Activated CD4-positive, alpha-beta T cell treated with anti-CD3 and anti-CD28 coated beads, Interleukin-2, amount 10 ng/mL, durations not matched to agents 7 days and 5 days (primary cell): ENCODE measurements at regions not wholly inside any gene's neighbourhood (a gene's known extent, or its start where the extent isn't known, plus 50 kb on each side); places are given as distances from the start of the nearest gene placed in this dataset.
"Not testable (repeated sequence)": the region's sequence is repeated elsewhere in the genome, so short reads cannot be mapped to it uniquely, and the experiment has no call there.

ENCODE experiments used
- CTCF ChIA-PET: fragments of 350-600 bp; sonication (Branson Sonifier 250); formaldehyde crosslinking; loops from one replicate; lab custom pipeline; 2021; ENCODE audit warnings: antibody characterized with exemption; lab: Charles Lee
- POLR2A ChIA-PET: fragments of 350-600 bp; sonication (Branson Sonifier 250); formaldehyde crosslinking; loops from one replicate; lab custom pipeline; 2021; ENCODE audit warnings: antibody characterized with exemption; lab: Charles Lee
- DNase-seq: peaks from one replicate; pipeline ENCODE4 v3.0.0-alpha.2; 2020
- H3K27ac Mint-ChIP-seq: one replicate; pipeline ENCODE4 v1.8.0; 2021; ENCODE audit warnings: mild to moderate bottlenecking, moderate library complexity, mixed read lengths
- H3K27me3 Mint-ChIP-seq: one replicate; pipeline ENCODE4 v1.8.0; 2021; ENCODE audit warnings: mixed read lengths
- H3K36me3 Mint-ChIP-seq: one replicate; pipeline ENCODE4 v1.8.0; 2021; ENCODE audit warnings: low read depth, mixed read lengths
- H3K4me1 Mint-ChIP-seq: one replicate; pipeline ENCODE4 v1.8.0; 2021; ENCODE audit warnings: mixed read lengths
- H3K4me3 Mint-ChIP-seq: one replicate; pipeline ENCODE4 v1.8.0; 2021; ENCODE audit warnings: mild to moderate bottlenecking, moderate library complexity, mixed read lengths
- H3K9me3 Mint-ChIP-seq: one replicate; pipeline ENCODE4 v1.8.0; 2021; ENCODE audit warnings: mixed read lengths

GRCh38 chr12:43237238-43237879 lies 314.6 kb downstream of the ADAMTS20 start:
- DNase-seq, result no peak
- Mint-ChIP-seq H3K27ac (no peak overlapping the region), H3K9me3 (peaks cover 3% of the 10 kb centered on the region), H3K4me1 (no peaks in the 10 kb centered on the region), H3K36me3 (no peaks in the 10 kb centered on the region), H3K4me3 (no peak overlapping the region), H3K27me3 (no peaks in the 10 kb centered on the region)
- ChIA-PET CTCF (no interaction called here), POLR2A (no interaction called here)

GRCh38 chr12:43235721-43236120 lies 316.3 kb downstream of the ADAMTS20 start:
- ChIA-PET CTCF (no interaction called here), POLR2A (no interaction called here)
- H3K4me3 Mint-ChIP-seq, result no peak overlapping the region
- no peaks in the 10 kb centered on the region for H3K4me1 Mint-ChIP-seq
- no peak for DNase-seq
- no peaks in the 10 kb centered on the region for H3K36me3 Mint-ChIP-seq
- no peak overlapping the region for H3K27ac Mint-ChIP-seq
- H3K27me3 Mint-ChIP-seq, result no peaks in the 10 kb centered on the region
- peaks cover 3% of the 10 kb centered on the region for H3K9me3 Mint-ChIP-seq

- POLR2A ChIA-PET, result no interaction called here
Observed at GRCh38 chr12:43233861-43234260, 318.1 kb downstream of the ADAMTS20 start.

GRCh38 chr12:43226151-43226550 lies 325.9 kb downstream of the ADAMTS20 start:
- ChIA-PET POLR2A (no interaction called here), CTCF (no interaction called here)
- DNase-seq, result no peak
- H3K27me3 Mint-ChIP-seq, result no peaks in the 10 kb centered on the region
- no peaks in the 10 kb centered on the region for H3K4me1 Mint-ChIP-seq
- no peak overlapping the region for H3K4me3 Mint-ChIP-seq
- no peak overlapping the region for H3K27ac Mint-ChIP-seq
- no peaks in the 10 kb centered on the region for H3K36me3 Mint-ChIP-seq
- H3K9me3 Mint-ChIP-seq, result peaks cover 3% of the 10 kb centered on the region

More at GRCh38 chr12:43233861-43234260, 318.1 kb downstream of the ADAMTS20 start:
- no peak overlapping the region for H3K4me3 Mint-ChIP-seq
- no peaks in the 10 kb centered on the region for H3K4me1 Mint-ChIP-seq
- no peaks in the 10 kb centered on the region for H3K27me3 Mint-ChIP-seq
- peaks cover 3% of the 10 kb centered on the region for H3K9me3 Mint-ChIP-seq
- H3K27ac Mint-ChIP-seq, result no peak overlapping the region
- DNase-seq, result no peak
- no peaks in the 10 kb centered on the region for H3K36me3 Mint-ChIP-seq
- CTCF ChIA-PET, result no interaction called here

GRCh38 chr12:43224190-43224805 lies 327.7 kb downstream of the ADAMTS20 start:
- H3K4me3 Mint-ChIP-seq, H3K27me3 Mint-ChIP-seq, H3K36me3 Mint-ChIP-seq, H3K4me1 Mint-ChIP-seq, H3K27ac Mint-ChIP-seq, CTCF ChIA-PET, POLR2A ChIA-PET, H3K9me3 Mint-ChIP-seq, DNase-seq: not testable (repeated sequence)

GRCh38 chr12:43222796-43223195 lies 329.2 kb downstream of the ADAMTS20 start:
- H3K27me3 Mint-ChIP-seq, result no peaks in the 10 kb centered on the region
- ChIA-PET POLR2A (no interaction called here), CTCF (no interaction called here)
- peaks cover 3% of the 10 kb centered on the region for H3K9me3 Mint-ChIP-seq
- no peaks in the 10 kb centered on the region for H3K4me1 Mint-ChIP-seq
- no peak overlapping the region for H3K4me3 Mint-ChIP-seq
- no peak for DNase-seq
- no peak overlapping the region for H3K27ac Mint-ChIP-seq
- H3K36me3 Mint-ChIP-seq, result no peaks in the 10 kb centered on the region

GRCh38 chr12:43221216-43221615 lies 330.8 kb downstream of the ADAMTS20 start:
- H3K4me3 Mint-ChIP-seq, result no peak overlapping the region
- no peak overlapping the region for H3K27ac Mint-ChIP-seq
- no peak for DNase-seq

GRCh38 chr12:43216490-43216889 lies 335.5 kb downstream of the ADAMTS20 start:
- no peak for DNase-seq
- no peaks in the 10 kb centered on the region for H3K27me3 Mint-ChIP-seq
- H3K4me1 Mint-ChIP-seq, result no peaks in the 10 kb centered on the region
- no peaks in the 10 kb centered on the region for H3K36me3 Mint-ChIP-seq
- H3K9me3 Mint-ChIP-seq, result no peaks in the 10 kb centered on the region
- H3K4me3 Mint-ChIP-seq, result no peak overlapping the region
- ChIA-PET POLR2A (no interaction called here), CTCF (no interaction called here)
- no peak overlapping the region for H3K27ac Mint-ChIP-seq

More at GRCh38 chr12:43221216-43221615, 330.8 kb downstream of the ADAMTS20 start:
- no peaks in the 10 kb centered on the region for H3K4me1 Mint-ChIP-seq
- ChIA-PET POLR2A (no interaction called here), CTCF (no interaction called here)
- H3K36me3 Mint-ChIP-seq, result no peaks in the 10 kb centered on the region
- H3K27me3 Mint-ChIP-seq, result no peaks in the 10 kb centered on the region
- H3K9me3 Mint-ChIP-seq, result no peaks in the 10 kb centered on the region

- no peaks in the 10 kb centered on the region for H3K9me3 Mint-ChIP-seq
- H3K4me3 Mint-ChIP-seq, result no peak overlapping the region
- ChIA-PET POLR2A (no interaction called here), CTCF (no interaction called here)
- no peak overlapping the region for H3K27ac Mint-ChIP-seq
- peaks cover 3% of the 10 kb centered on the region for H3K27me3 Mint-ChIP-seq
- H3K36me3 Mint-ChIP-seq, result no peaks in the 10 kb centered on the region
- H3K4me1 Mint-ChIP-seq, result peaks cover 9% of the 10 kb centered on the region
- no peak for DNase-seq
Observed at GRCh38 chr12:43214166-43214565, 337.8 kb downstream of the ADAMTS20 start.

- POLR2A ChIA-PET, result no interaction called here
- Mint-ChIP-seq H3K36me3 (no peaks in the 10 kb centered on the region), H3K27me3 (peaks cover 3% of the 10 kb centered on the region), H3K9me3 (no peaks in the 10 kb centered on the region), H3K4me3 (no peak overlapping the region), H3K27ac (no peak overlapping the region), H3K4me1 (peaks cover 9% of the 10 kb centered on the region)
- CTCF ChIA-PET, result no interaction called here
- DNase-seq, result no peak
Observed at GRCh38 chr12:43213608-43214007, 338.4 kb downstream of the ADAMTS20 start.

- no peaks in the 10 kb centered on the region for H3K36me3 Mint-ChIP-seq
Observed at GRCh38 chr12:43210485-43211192, 341.4 kb downstream of the ADAMTS20 start.

GRCh38 chr12:43208627-43209026 lies 343.4 kb downstream of the ADAMTS20 start:
- H3K27me3 Mint-ChIP-seq, result peaks cover 3% of the 10 kb centered on the region
- H3K9me3 Mint-ChIP-seq, result no peaks in the 10 kb centered on the region
- DNase-seq, result no peak
- no peaks in the 10 kb centered on the region for H3K36me3 Mint-ChIP-seq
- no peak overlapping the region for H3K27ac Mint-ChIP-seq
- H3K4me1 Mint-ChIP-seq, result peaks cover 9% of the 10 kb centered on the region
- CTCF ChIA-PET, result no interaction called here
- POLR2A ChIA-PET, result no interaction called here
- no peak overlapping the region for H3K4me3 Mint-ChIP-seq

More at GRCh38 chr12:43210485-43211192, 341.4 kb downstream of the ADAMTS20 start:
- peaks cover 3% of the 10 kb centered on the region for H3K27me3 Mint-ChIP-seq
- no peak overlapping the region for H3K4me3 Mint-ChIP-seq
- no peaks in the 10 kb centered on the region for H3K9me3 Mint-ChIP-seq
- ChIA-PET POLR2A (no interaction called here), CTCF (no interaction called here)
- no peak for DNase-seq
- H3K4me1 Mint-ChIP-seq, result peaks cover 9% of the 10 kb centered on the region
- peak overlapping the region; percentile 31 for H3K27ac Mint-ChIP-seq

GRCh38 chr12:43208221-43208620 lies 343.8 kb downstream of the ADAMTS20 start:
- Mint-ChIP-seq H3K27me3 (peaks cover 3% of the 10 kb centered on the region), H3K4me3 (no peak overlapping the region), H3K27ac (no peak overlapping the region), H3K4me1 (peaks cover 9% of the 10 kb centered on the region), H3K9me3 (no peaks in the 10 kb centered on the region), H3K36me3 (no peaks in the 10 kb centered on the region)
- no peak for DNase-seq
- ChIA-PET POLR2A (no interaction called here), CTCF (no interaction called here)
